ENCODE measurements at regions not wholly inside any gene's neighbourhood (a gene's known extent, or its start where the extent isn't known, plus 50 kb on each side); places are given as distances from the start of the nearest gene placed in this dataset.

DNA sequence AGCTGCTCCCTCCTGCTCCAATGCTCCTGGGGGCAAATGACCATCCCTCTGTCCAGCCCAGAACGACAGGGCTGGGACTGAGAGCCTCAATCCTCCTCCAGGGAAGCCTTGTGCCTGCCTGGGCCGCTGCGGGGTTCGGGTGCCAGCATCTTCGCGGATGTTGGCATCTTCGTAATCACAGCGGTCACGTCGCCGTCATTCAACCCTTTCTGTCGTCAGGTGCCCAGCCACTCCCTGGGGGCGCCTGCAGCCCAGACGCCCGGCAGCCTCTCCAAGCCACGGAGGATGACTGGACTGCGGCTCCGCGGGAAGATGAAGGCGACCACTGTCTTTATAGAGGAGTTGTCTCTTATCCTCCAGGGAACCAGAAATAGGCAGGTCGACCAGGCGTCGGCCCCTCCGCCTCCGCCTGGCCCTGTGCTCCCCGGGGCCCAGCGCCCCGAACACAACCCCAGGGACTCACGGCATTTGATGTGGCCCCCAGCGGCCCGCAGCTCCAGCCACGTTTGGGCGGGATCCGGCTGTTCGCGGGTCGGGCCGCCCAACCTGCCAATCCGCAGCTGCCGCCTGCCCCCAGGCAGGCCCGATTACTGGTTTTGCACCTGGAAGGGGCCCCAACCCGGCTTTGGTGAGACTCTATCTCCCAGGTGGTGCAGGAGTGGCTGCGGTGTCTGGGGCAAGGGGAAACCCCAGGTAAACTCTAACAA is 113.9 kb downstream of the THNSL2 start:
- intact Hi-C loops (cut with micrococcal nuclease): no loop called here

DNA sequence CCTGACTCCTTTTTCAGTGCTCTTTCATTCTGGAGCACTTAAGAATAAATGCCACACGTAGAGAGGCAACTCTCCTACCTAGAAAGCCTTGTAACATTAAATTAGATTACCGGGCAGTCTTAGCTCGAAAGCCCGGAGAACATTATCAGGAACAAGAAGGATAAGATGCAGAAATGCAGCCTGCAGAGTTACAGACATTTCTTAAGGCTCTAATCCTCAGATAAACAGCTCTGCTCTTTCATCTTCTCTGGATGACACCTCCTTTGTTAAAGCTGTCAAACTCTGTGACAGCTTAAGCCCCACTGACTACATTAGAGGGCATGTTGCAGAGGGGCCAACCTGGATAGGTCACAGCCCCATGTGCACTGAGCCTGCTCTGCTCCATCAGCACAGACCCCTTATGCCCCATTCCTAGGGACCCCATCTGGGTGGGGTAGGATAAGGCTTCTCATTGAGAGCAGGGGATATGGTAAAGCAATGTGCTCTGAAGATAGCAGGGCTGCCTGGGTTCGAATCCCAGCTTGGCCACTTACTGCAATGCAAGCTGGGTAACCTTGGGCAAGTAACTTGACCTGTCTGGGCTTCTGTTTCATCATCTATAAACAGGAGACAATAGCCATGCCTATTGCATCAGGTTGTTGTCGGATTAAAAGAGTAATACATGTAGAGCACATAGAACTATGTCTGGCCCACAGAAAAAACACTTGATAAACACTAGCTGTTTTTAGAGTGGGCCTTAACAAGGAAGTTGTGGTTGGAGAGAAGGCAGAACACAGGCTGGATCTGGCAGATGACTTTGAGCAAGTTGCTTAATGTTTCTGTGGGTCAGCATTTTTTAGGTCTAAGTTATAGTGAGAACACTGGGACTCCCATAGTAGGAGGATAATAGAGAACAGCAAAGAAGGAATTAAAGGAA is 111.4 kb downstream of the THNSL2 start:
- intact Hi-C loops (cut with micrococcal nuclease): no loop called here

DNA sequence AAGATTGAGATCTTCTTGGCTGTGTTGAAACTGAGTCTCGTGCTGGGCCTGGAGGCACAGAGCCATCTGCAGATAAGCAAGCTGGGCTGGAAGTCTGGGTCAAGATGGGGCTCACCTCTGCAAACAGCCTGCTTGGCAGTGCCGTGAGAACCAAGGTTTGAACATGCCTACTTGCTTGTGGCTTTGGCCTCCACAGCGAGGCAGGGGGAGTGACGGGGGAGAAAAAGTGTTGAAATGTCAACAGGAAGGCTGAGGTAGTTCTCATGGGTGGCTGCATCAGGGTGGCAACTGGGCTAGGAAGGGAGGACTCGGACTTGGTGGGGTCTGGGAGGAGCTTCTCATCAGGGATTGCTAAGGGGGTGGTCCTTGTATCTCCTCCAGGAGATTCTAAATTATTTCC is 99.7 kb downstream of the THNSL2 start:
- intact Hi-C loops (cut with micrococcal nuclease): no loop called here

DNA sequence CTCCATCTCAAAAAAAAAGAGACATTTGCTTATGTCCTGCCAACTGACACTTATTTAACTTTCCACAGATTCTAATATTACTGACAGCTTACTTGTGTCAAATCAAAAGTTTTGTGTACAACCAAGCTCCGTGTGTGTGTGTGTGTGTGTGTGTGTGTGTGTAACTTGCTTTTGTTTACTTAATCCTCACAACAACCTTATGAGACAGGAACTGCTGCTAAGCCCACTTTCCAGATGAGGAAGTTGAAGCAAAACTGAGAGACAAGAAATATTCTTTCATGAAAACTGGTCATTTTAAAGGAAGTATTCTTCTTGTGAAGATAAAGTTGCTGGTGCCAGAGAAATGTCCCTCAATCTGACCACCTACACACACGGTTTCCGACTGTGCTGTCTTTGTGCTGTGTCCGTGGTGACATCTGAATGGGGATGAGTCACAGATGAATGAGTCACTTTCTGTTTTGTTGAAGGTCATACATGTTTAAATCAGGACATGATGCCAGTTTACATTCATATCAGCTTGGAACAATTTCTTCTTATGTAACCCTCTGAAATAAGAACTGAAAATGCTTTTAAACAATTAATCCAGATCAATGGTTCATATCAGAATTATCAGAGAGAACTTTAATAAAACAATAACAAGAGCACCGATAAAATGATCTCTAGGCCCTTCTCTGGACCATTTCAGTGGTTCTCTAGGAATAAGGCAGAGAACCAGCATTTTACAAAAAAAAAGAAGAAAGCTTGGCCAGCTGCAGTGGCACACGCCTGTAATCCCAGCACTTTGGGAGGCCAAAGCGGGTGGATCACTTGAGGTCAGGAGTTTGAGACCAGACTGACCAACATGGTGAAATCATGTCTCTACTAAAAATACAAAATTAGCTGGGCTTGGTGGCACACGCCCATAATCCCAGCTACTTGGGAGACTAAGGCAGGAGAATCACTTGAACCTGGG is 95.5 kb downstream of the THNSL2 start:
- intact Hi-C loops (cut with micrococcal nuclease): no loop called here

DNA sequence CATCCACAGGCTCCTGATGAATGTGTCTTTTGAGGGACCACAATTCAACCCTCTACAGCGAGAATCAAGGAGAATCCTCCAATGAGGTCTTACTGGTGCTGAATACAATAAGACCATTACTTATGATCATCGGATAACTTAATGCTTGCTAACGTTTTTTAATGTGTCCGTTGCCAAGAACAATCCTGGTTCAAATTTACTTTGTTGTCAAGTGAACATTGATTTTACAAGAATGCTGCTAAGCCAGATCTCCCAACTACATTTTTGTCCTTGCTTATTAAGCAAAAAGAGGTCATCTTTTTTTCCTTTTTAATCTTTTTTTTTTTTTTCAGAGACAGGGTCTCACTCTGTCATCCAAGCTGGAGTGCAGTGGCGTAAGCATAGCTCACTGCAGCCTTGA is 93.7 kb downstream of the THNSL2 start:
- intact Hi-C loops (cut with micrococcal nuclease): no loop called here

DNA sequence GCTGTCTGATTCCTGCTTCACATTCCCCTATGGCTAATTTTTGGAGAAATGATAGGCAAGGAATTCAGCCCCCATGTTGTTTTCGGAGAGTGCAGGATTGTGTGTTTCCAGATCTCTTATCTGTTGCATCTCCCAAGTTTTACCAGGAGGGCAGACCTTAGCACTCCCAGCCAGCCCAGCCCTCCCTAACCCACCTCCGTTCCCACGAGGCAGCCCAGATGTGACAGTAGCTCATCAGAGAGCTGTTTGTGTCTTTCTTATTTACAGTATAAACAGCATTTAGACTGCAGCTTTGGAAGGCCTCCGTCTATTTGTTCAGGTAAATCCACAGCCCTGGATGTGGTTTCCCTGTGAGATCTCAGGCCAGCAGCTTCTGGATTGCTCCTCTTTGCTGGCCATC is 91.6 kb downstream of the THNSL2 start:
- intact Hi-C loops (cut with micrococcal nuclease): no loop called here

DNA sequence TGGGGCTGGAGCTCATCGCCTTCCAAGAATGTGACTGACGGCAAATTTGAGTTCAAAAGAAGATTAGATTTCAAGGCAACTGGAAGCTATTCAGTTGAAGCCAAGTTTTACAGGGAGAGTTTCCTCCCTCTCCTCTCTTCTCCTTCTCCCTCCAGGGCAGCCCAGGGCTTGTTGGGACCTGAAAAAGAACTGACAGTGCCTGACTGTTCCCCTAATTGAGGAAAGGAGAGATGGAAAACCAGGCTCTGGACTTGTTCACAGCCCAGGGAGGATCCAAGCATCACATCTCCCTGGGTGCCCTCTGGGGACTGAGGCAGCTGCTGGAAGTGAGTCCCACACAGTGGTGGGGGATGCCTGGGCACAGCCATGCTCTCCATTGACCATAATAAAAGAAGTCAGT is 88.1 kb downstream of the THNSL2 start:
- intact Hi-C loops (cut with micrococcal nuclease): no loop called here

DNA sequence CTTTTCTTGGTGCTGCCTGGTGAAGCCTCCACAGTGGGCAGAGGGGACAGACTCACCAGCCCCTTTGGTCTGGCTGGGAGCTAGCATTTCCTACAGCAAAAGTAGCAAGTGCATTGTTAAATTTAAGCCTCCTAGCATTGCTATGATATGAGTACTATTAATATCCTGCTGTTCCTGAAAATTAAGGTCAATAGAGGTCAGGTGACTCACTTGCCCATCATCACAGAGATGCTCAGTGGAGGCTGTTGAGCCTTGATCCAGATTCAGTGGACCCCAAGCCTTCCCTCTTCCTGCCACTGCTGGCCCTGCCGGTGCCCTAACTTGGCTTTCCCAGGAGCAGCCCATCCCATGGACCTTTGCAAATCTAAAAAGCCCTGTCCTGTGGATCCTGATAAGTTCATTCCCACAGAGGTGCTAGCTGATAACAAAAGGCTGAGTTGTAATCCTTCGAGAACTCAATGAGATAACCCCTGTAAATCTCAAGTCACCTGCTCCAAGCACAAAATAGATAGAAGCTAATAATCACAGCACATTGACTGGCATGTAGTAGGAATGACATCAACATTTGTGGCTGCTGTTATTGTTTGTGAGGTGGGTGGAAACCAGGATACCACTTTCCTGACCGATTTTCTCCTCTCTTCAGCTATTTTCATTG is 84.4 kb downstream of the THNSL2 start:
- intact Hi-C loops (cut with micrococcal nuclease): no loop called here

DNA sequence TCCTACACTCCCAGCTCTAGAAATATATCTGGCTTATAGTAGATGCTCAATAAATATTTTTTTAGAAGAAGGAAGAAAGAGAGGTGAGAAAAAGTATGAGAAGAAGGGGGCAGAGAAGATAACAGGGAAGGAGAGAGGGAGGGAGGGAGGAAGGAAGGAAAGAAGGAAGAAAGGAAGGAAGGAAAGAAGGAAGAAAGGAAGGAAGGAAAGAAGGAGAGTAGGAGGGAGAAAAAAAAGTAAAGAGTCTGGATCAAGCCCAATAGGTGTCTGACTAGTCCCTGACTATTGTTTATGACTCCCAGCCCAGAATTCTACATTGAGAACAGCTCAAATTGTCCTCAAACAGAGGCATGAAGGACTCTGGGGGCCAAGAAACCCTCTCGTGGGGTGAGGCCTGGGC is 83.9 kb downstream of the THNSL2 start:
- intact Hi-C loops (cut with micrococcal nuclease): no loop called here

DNA sequence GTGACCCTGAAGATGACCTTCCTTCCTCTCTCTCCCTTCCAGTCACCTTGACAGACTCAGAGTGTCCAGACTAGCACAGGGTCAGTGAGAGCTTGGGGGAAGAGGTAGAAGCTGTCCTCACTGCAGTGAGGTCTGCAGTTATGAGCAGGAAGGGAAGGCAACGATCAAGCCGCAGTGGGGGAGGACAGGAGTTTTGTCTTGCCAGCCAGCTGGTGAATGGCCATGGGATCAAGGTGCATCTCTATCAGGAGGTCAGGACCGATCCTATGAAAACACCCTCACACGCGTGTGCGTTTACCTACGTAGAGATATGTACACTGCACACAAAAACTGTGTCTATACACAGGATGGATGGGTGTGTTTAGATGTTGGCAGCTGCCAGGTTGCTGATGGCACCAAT is 83.2 kb downstream of the THNSL2 start:
- intact Hi-C loops (cut with micrococcal nuclease): no loop called here

DNA sequence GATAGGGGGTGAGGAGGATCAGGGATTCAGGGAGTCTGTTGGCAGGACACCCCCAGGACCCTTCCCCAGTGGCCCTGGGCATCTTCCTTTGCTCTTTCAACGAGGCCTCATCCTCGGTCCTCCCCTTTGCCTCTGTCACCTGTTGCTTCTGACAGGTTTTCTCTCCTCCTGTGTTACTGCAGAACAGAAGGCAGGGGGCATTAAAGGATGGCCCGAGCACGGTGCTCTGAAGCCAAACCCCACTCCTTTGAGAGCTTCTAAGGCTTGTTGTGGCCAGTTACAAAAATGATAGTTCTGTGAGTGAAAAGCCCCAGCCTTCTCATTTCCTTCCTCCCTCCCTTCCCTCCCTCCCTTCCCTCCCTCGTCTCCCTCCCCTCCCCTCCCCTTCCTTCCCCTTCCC is 82.5 kb downstream of the THNSL2 start:
- intact Hi-C loops (cut with micrococcal nuclease): no loop called here

DNA sequence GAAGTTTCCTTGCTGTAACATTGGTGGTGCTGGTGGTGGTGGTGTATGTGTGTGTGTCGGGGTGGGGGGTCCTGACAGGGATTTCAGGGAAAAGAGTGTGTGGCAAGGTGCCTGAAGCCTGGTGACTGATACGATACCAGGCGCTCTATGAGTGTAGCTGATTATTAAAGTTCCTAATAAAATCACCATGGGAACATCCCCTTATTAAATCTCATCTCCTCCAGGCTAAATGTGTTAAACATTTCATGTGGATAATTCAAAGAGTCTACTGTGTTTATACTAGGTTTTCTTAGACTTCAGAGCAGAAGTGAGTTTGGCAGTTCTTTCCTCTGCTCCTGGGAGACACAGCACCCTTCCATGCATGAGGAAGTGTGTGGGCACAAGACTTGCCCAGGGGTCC is 82.0 kb downstream of the THNSL2 start:
- intact Hi-C loops (cut with micrococcal nuclease): no loop called here

DNA sequence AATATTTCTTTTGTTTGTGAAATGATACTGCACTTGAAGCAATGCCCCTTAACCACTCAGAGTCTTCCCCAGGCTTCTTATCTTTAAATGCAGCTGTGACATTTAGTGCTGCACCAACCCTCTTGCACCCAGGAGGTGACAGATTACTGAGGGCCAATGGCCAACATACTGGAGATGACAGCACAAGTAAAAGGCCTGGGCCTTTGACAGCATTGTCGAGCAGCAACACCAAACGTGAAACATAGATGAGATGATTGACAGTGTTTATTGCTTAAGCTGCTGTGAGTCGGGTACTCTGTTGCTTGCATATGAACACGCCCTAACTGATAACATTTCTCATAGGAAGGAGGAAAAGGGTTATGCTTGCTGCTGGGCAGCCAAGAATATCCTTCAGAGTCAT is 80.3 kb downstream of the THNSL2 start:
- intact Hi-C loops (cut with micrococcal nuclease): no loop called here

DNA sequence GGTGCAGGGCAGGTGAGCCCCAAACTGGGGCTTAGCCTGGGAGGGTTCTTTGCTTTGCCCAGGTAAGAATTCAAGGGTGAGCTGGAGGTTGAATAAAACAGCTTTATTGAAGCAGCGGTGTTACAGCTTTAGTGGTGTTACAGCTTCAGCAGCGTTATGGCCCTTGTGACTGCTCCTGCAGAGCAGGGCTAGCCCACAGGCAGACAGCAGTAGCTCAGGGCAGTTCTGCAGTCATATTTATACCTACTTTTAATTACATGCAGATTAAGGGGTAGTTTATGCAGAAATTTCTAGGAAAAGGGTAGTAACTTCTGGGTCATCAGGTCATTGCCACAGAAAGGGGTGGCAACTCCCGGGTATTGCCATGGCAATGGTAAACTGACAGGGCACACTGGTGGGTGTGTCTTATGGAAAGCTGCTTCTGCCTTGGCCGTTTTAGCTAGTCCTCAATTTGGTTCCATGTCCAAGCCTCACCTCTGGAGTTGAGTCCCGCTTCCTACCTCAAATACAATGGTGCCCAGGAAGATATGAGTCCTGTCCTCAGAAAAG is 78.2 kb downstream of the THNSL2 start:
- intact Hi-C loops (cut with micrococcal nuclease): no loop called here

DNA sequence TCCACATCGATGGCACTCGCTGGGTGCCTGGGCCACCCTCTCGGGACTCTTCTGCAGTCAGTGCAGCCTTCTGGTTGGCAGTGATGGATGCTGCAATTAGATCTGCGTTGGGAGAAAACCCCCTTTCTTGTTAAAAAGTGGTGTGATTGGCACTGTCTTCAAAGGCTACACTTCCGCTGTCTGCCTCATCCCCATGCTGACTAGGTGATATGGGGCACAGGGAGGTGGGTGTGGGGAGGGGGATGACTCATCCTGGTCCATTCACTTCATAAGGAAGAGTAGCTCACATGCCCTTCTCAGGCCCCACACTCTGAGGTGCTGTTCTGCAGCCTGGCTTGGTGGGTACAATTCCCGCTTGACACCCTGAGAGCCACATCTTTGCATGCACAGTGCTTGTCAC is 77.4 kb downstream of the THNSL2 start:
- intact Hi-C loops (cut with micrococcal nuclease): no loop called here

DNA sequence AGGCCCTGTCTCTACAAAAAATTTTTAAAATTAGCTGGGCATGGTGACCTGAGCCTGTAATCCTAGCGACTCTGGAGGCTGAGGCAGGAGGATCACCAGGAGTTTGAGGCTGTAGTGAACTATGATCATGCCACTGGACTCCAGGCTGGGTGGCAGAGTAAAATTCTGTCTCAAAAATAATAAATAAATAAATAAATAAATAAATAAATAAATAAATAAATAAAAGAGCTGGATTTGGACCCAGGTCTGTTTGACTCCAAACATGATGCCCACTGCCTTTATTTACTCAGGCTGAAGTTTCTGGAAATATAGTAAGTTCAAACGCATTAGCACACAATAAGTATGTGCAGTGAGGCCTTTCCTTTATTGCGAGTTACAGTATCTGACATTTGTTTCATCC is 75.0 kb downstream of the THNSL2 start:
- intact Hi-C loops (cut with micrococcal nuclease): no loop called here

DNA sequence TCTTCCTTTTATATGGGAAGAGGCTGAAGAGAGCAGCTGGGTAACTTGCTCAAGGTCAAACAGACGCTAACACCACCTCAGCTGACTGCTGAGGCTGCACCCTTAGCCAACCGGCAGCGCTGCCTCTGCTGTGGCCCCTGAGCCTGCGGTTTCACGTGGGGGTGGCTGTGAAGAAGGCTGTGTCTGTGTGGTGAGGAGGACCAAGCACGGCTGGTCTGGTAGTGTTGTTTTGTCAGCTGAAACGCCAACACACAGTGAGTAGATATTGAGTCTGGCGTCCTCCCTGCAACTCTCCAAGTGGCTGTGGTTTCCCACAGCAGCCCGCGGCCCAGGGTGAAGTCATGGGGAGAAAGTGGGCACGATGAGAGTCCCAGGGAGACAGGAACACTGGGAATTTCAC is 69.6 kb downstream of the THNSL2 start:
- intact Hi-C loops (cut with micrococcal nuclease): no loop called here

DNA sequence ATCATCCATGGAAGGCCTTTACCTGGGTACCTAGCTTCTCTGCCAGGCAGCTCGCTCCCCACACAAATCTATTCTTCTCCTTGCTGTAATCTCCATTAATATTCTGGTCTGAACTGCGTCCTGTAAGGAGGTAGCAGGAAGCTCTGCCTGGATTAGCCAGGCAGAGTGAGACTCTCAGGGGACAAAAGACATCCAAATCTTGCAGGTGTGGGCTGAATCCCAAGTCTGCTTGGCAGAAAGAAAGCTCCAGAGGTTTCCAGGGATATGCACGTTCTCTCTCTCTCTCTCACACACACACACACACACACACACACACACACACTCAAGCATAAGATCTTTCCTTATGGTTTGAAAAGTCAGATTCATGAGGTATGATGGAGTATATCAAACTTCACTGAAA is 66.5 kb downstream of the THNSL2 start:
- intact Hi-C loops (cut with micrococcal nuclease): no loop called here

All from T-helper 1 cell treated with Interleukin-12 subunit alpha and Interleukin-12 subunit beta and Interleukin-4 antibody, amounts not matched to agents 30 ng/mL and 1 ng/mL, for 36 hours (primary cell).